Lung (tissue), 11 donors: ENCODE measurements at regions not wholly inside any gene's neighbourhood (a gene's known extent, or its start where the extent isn't known, plus 50 kb on each side); places are given as distances from the start of the nearest gene placed in this dataset.

Experiments
- ATAC-seq: fragments of 200-7000 bp; cut with Tn5 transposase; one replicate; pipeline ENCODE4 v1.9.1; 2020; ENCODE audit warnings: moderate number of reproducible peaks; ENCODE audit not compliant: insufficient read depth, low FRiP score
- DNase-seq, 3 donors: peaks; one replicate each; pipeline ENCODE4 v3.0.0-alpha.2; 2013 to 2017
- H3K27ac ChIP-seq, 2 donors: one replicate each; pipeline ENCODE4 v1.5.1; 2013; ENCODE audit warnings: mild to moderate bottlenecking in 2 of 2, moderate library complexity in 2 of 2, control low read depth in 1 of 2, inconsistent platforms in 1 of 2, low read depth in 1 of 2, low read length in 1 of 2
- H3K27me3 ChIP-seq, 3 donors: one replicate each; pipeline ENCODE4 v1.5.1; 2013; ENCODE audit warnings: low read length in 2 of 3; ENCODE audit not compliant: control insufficient read depth in 3 of 3, insufficient read depth in 3 of 3
- H3K36me3 ChIP-seq, 4 donors: one replicate each; pipeline ENCODE4 v1.5.1; 2013; ENCODE audit warnings: low read length in 4 of 4, mild to moderate bottlenecking in 1 of 4, moderate library complexity in 1 of 4; ENCODE audit not compliant: control insufficient read depth in 4 of 4, insufficient read depth in 4 of 4
- H3K4me1 ChIP-seq, 5 donors: one replicate each; pipeline ENCODE4 v1.5.1; 2013; ENCODE audit warnings: low read length in 5 of 5, mild to moderate bottlenecking in 2 of 5, moderate library complexity in 1 of 5; ENCODE audit not compliant: control insufficient read depth in 5 of 5, insufficient read depth in 5 of 5
- H3K4me3 ChIP-seq: one replicate; pipeline ENCODE4 v1.5.1; 2013; ENCODE audit warnings: mild to moderate bottlenecking, control low read depth, moderate library complexity
- H3K9ac ChIP-seq, 2 donors: one replicate each; pipeline ENCODE4 v1.5.1; 2013; ENCODE audit warnings: low read length in 2 of 2, control low read depth in 1 of 2; ENCODE audit not compliant: insufficient read depth in 1 of 2
- H3K9me3 ChIP-seq, 4 donors: one replicate each; pipeline ENCODE4 v1.5.1; 2013; ENCODE audit warnings: low read length in 3 of 4, mild to moderate bottlenecking in 1 of 4, moderate library complexity in 1 of 4; ENCODE audit not compliant: control insufficient read depth in 4 of 4, insufficient read depth in 3 of 4
- CTCF ChIP-seq: IDR thresholded peaks from 2 replicates; pipeline ENCODE4 v1.5.1; 2012; ENCODE audit warnings: mild to moderate bottlenecking; ENCODE audit errors: control extremely low read depth, extremely low read depth
- WGBS, 2 donors: extraction: QIAGEN DNeasy Blood & Tissue Kit; methylation state at CpG; one replicate each; pipeline ENCODE4 v1.1.7; 2013; 5-methylcytosine and 5-hydroxymethylcytosine counted together
- donor health status: control.
- donor health status: control.
- donor health status: Bipolar disorder and iron deficiency.
- donor health status: healthy.
- donor health status: DM: yes; HTN: yes; CAD: no.

- WGBS, 2 donors, result 85 to 87% methylated on average over 2 of the region's 2 CpGs
- ATAC-seq (no peak), DNase-seq (no peak)
- Histone ChIP-seq H3K4me1 (no peaks in the 10 kb centered on the region), H3K4me3 (no peak overlapping the region), H3K27me3 (no peaks in the 10 kb centered on the region), H3K27ac (no peak overlapping the region), H3K9me3 (no peaks in the 10 kb centered on the region), H3K36me3 (no peaks in the 10 kb centered on the region), H3K9ac (no peak overlapping the region)
- TF ChIP-seq CTCF, result no peak
These were observed 738.2 kb downstream of the BRINP1 start for GRCh38 chr9:118630931-118631595.

DNA sequence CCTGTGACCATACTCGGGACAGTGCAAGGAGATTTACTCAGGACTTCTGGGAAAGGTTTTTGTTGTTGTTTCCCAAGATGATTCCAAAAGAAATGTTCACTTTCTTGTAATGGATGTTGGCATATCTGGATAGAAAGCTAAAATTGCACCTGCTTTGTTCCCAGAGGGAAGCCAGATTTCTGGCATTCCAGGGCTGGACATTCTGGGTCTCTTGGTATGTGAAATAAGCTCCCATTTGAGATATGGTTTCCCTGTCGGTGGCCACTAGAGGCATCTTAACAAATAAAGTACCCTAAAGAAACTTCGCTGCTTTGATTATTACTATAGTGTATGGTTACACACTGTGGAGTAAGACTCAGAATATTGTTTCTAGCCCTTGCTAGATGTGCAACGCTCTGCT is 737.3 kb downstream of the BRINP1 start:
- WGBS, 2 donors, result 79 to 88% methylated on average over 4 of the region's 4 CpGs
- Histone ChIP-seq H3K4me1 (no peaks in the 10 kb centered on the region), H3K27ac (no peak overlapping the region), H3K27me3 (no peaks in the 10 kb centered on the region), H3K4me3 (no peak overlapping the region), H3K9ac (no peak overlapping the region), H3K9me3 (no peaks in the 10 kb centered on the region), H3K36me3 (no peaks in the 10 kb centered on the region)
- no peak for TF ChIP-seq CTCF
- ATAC-seq (no peak), DNase-seq (no peak)

DNA sequence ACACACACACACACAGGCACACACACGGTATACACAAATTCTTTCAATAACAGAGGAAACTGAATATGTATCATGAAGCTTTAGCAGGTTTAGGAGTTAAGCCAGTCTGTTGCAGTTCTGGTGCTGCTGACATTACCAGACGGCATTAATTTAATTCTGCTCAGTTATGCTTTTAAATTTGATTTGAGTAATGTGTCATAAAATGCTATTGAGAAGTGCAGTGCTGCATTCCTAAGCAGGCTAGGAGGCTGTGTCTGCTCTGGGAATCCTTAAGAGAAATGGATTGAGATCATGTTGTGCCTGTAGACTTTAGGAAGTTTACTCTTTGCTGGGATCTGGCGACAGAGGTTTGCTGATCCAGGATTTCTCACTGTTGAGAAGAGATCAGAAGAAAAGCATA is 733.8 kb downstream of the BRINP1 start:
- Histone ChIP-seq H3K27me3 (no peaks in the 10 kb centered on the region), H3K9me3 (no peaks in the 10 kb centered on the region), H3K4me3 (no peak overlapping the region), H3K9ac (no peak overlapping the region), H3K4me1 (no peaks in the 10 kb centered on the region), H3K27ac (no peak overlapping the region), H3K36me3 (no peaks in the 10 kb centered on the region)
- no peak for TF ChIP-seq CTCF
- 70 to 80% methylated on average over 3 of the region's 3 CpGs for WGBS, 2 donors
- no peak for ATAC-seq
- no peak for DNase-seq

DNA sequence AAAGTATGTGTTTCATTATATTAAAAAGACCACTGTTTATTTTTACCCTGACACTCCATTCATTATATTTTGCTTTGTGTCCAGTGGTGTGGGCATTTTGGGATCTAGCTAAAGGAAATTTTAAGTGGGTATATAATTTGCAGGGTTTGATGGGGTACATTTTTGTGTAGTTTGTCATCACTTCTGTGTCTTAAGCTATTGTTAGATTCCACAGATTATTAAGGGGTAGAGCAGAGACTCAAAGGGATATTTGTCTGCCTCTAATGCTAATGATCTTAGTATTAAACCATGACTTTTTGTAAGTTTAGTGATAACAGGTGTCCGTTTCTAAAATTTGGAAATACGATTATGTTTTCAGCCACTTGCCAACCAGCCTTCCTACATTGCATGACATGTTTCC is 731.6 kb downstream of the BRINP1 start:
- DNase-seq (no peak), ATAC-seq (no peak)
- Histone ChIP-seq H3K4me3 (no peak overlapping the region), H3K27me3 (no peaks in the 10 kb centered on the region), H3K27ac (no peak overlapping the region), H3K36me3 (no peaks in the 10 kb centered on the region), H3K9ac (no peak overlapping the region), H3K9me3 (no peaks in the 10 kb centered on the region), H3K4me1 (peaks cover 0 to 2% (median 0%) of the 10 kb centered on the region in 5 donors)
- WGBS, 2 donors, result 88 to 92% methylated on average over 2 of the region's 2 CpGs
- no peak for TF ChIP-seq CTCF
